SU-DHL-6 (cell line): ENCODE measurements at regions not wholly inside any gene's neighbourhood (a gene's known extent, or its start where the extent isn't known, plus 50 kb on each side); places are given as distances from the start of the nearest gene placed in this dataset.

Experiments used
- H2AFZ ChIP-seq: fragments of 200-600 bp; sonication (generic); 2 replicates; pipeline ENCODE4 v1.6.1; 2014; ENCODE audit warnings: low read depth, mild to moderate bottlenecking, moderate library complexity, mixed read lengths, antibody characterized with exemption, low read length; ENCODE audit not compliant: severe bottlenecking
- H3F3A ChIP-seq: fragments of 200-600 bp; shearing (Covaris generic); 2 replicates; pipeline ENCODE4 v1.6.0; 2016; ENCODE audit warnings: antibody characterized with exemption, mild to moderate bottlenecking; ENCODE audit not compliant: insufficient read depth
- H3K27ac ChIP-seq: fragments of 200-600 bp; sonication (generic); 2 replicates; pipeline ENCODE4 v1.5.1; 2016; ENCODE audit warnings: low read depth, mild to moderate bottlenecking, low read length, moderate library complexity, mixed read lengths
- H3K27me3 ChIP-seq: fragments of 200-600 bp; sonication (generic), shearing (Covaris generic); 2 replicates; pipeline ENCODE4 v1.6.0; 2014; ENCODE audit warnings: mild to moderate bottlenecking, low read length
- H3K36me3 ChIP-seq: fragments of 200-600 bp; sonication (generic); 2 replicates; pipeline ENCODE4 v1.6.1; 2014; ENCODE audit warnings: mild to moderate bottlenecking, low read length, mixed read lengths
- H3K4me2 ChIP-seq: fragments of 300-600, 200-600 bp; shearing (Covaris generic), sonication (generic); 2 replicates; pipeline ENCODE4 v1.6.0; 2014; ENCODE audit warnings: low read length, low read depth, mild to moderate bottlenecking; ENCODE audit not compliant: poor library complexity, severe bottlenecking
- H3K4me3 ChIP-seq: fragments of 200-600 bp; sonication (generic); 2 replicates; pipeline ENCODE4 v1.5.1; 2014; ENCODE audit warnings: antibody characterized with exemption, low read length, mild to moderate bottlenecking, mixed read lengths; ENCODE audit not compliant: insufficient read depth, poor library complexity, severe bottlenecking
- H3K79me2 ChIP-seq: fragments of 200-600 bp; sonication (generic); 2 replicates; pipeline ENCODE4 v1.6.1; 2014; ENCODE audit warnings: mild to moderate bottlenecking, low read length, moderate library complexity; ENCODE audit not compliant: insufficient read depth
- H3K9ac ChIP-seq: fragments of 200-600 bp; sonication (generic); 2 replicates; pipeline ENCODE4 v1.7.0; 2014; ENCODE audit warnings: mild to moderate bottlenecking, low read length
- H3K9me2 ChIP-seq: fragments of 200-600 bp; sonication (generic); replicated peaks from 2 replicates; pipeline ENCODE4 v1.6.1; 2014; ENCODE audit warnings: low read length; ENCODE audit not compliant: insufficient read depth
- H3K9me3 ChIP-seq: fragments of 200-600 bp; sonication (generic); 2 replicates; pipeline ENCODE4 v1.6.1; 2014; ENCODE audit warnings: low read length, mixed read lengths; ENCODE audit not compliant: insufficient read depth
- H4K20me1 ChIP-seq: fragments of 200-600 bp; sonication (generic); 2 replicates; pipeline ENCODE4 v1.6.1; 2014; ENCODE audit warnings: low read depth, mild to moderate bottlenecking, antibody characterized with exemption, low read length, moderate library complexity, mixed read lengths
- CTCF ChIP-seq: fragments of 200-600 bp; sonication (generic); IDR thresholded peaks from one replicate; pipeline ENCODE4 v1.5.1; 2017; ENCODE audit warnings: antibody characterized with exemption, mild to moderate bottlenecking, low read length, moderate library complexity; ENCODE audit not compliant: insufficient read depth, poor library complexity, severe bottlenecking
- EZH2phosphoT487 ChIP-seq: fragments of 200-600 bp; sonication (generic), shearing (Covaris generic); conservative IDR thresholded peaks from 2 replicates; pipeline ENCODE4 v1.6.1; 2018; ENCODE audit warnings: mild to moderate bottlenecking, antibody characterized with exemption, low read length, moderate library complexity, mixed read lengths

GRCh38 chr16:48829336-48830310 lies 219.6 kb upstream of the N4BP1 start:
- no peaks in the 10 kb centered on the region for H3K79me2 ChIP-seq
- TF ChIP-seq CTCF (no peak), EZH2phosphoT487 (no peak)
- no peaks in the 10 kb centered on the region for H3K27me3 ChIP-seq
- no peak overlapping the region for H3K27ac ChIP-seq
- no peak overlapping the region for H2AFZ ChIP-seq
- H3K4me3 ChIP-seq = no peak overlapping the region
- no peak overlapping the region for H3K9ac ChIP-seq
- 0 out of 2 replicates have a peak, but pooled peaks cover 7% of the 10 kb centered on the region for H3F3A ChIP-seq
- H3K9me2 ChIP-seq = no peaks in the 10 kb centered on the region
- H3K9me3 ChIP-seq = no peaks in the 10 kb centered on the region
- no peak overlapping the region for H3K4me2 ChIP-seq
- H4K20me1 ChIP-seq = no peaks in the 10 kb centered on the region
- H3K36me3 ChIP-seq = no peaks in the 10 kb centered on the region

GRCh38 chr16:48824271-48824670 lies 214.3 kb upstream of the N4BP1 start:
- no peak overlapping the region for H3K27ac ChIP-seq
- H3K36me3 ChIP-seq = peaks cover 5% of the 10 kb centered on the region; the same call in 1 of the 2 replicates
- no peaks in the 10 kb centered on the region for H3K27me3 ChIP-seq
- H4K20me1 ChIP-seq = no peaks in the 10 kb centered on the region
- no peaks in the 10 kb centered on the region for H3K9me3 ChIP-seq
- no peak overlapping the region for H3K4me3 ChIP-seq
- H2AFZ ChIP-seq = no peak overlapping the region
- no peak overlapping the region for H3K9ac ChIP-seq
- no peak for TF ChIP-seq EZH2phosphoT487
- TF ChIP-seq CTCF = no peak
- H3K9me2 ChIP-seq = no peaks in the 10 kb centered on the region
- H3F3A ChIP-seq = peaks cover 7% of the 10 kb centered on the region
- H3K4me2 ChIP-seq = no peak overlapping the region
- H3K79me2 ChIP-seq = no peaks in the 10 kb centered on the region

- no peak overlapping the region for H2AFZ ChIP-seq
- no peaks in the 10 kb centered on the region for H3K27me3 ChIP-seq
- H3K79me2 ChIP-seq = no peaks in the 10 kb centered on the region
- H4K20me1 ChIP-seq = no peaks in the 10 kb centered on the region
- no peak overlapping the region for H3K27ac ChIP-seq
- TF ChIP-seq EZH2phosphoT487 (no peak), CTCF (no peak)
- no peaks in the 10 kb centered on the region for H3K9me3 ChIP-seq
- no peak overlapping the region for H3K9ac ChIP-seq
- H3K36me3 ChIP-seq = peaks cover 5% of the 10 kb centered on the region; the same call in 1 of the 2 replicates
- H3K4me3 ChIP-seq = no peak overlapping the region
- no peak overlapping the region for H3K4me2 ChIP-seq
- no peaks in the 10 kb centered on the region for H3K9me2 ChIP-seq
- peaks cover 7% of the 10 kb centered on the region for H3F3A ChIP-seq
Measured at GRCh38 chr16:48822431-48822830, 212.5 kb upstream of the N4BP1 start.
